ENCODE measurements at regions not wholly inside any gene's neighbourhood (a gene's known extent, or its start where the extent isn't known, plus 50 kb on each side); places are given as distances from the start of the nearest gene placed in this dataset.
"Not testable (repeated sequence)": the region's sequence is repeated elsewhere in the genome, so short reads cannot be mapped to it uniquely, and the experiment has no call there.

GRCh38 chr12:82300611-82301010 lies 57.6 kb downstream of the CCDC59 start:
- DNase-seq, result no peak

- DNase-seq, result no peak
These were observed 58.7 kb downstream of the CCDC59 start for GRCh38 chr12:82299319-82300025.

DNA sequence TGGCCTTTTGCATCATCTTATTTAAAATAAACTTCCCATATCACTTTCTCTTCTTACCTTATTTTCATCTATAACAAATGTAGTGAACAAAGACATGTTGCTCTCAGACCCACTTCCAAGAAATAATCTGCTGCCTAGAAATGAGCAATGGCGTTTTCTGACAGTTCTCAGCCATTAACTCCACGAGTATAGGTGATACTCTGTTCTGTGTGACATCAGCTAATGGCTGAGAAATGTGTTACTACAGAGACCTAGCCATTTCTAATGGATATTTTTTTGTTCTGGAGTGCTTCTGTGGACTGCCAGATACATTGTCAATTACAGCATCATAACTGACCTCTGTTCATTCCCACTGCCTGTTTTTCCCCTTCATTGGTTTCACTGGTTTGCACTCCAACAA lies 67.8 kb downstream of the CCDC59 start:
- no peak for DNase-seq

DNA sequence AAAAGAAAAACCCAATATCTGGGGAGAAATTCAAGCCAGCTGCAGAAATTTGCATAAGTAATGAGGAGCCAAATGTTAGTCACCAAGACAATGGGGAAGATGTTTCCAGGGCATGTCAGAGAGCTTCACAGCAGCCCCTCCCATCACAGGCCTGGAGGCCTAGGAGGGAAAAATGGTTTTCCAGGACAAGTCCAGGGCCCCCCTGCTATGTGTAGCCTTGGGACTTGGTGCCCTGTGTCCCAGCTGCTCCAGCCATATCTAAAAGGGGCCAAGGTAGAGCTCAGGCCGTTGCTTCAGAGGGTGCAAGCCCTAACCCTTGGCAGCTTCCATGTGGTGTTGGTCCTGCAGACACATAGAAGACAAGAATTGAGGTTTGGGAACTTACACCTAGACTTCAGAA lies 76.9 kb downstream of the CCDC59 start:
- not testable (repeated sequence) for DNase-seq

GRCh38 chr12:82279536-82280058 lies 78.6 kb downstream of the CCDC59 start:
- DNase-seq, result no peak

GRCh38 chr12:82277582-82277981 lies 80.6 kb downstream of the CCDC59 start:
- DNase-seq, result no peak

GRCh38 chr12:82242729-82243128 lies 115.5 kb downstream of the CCDC59 start:
- DNase-seq, result no peak

- DNase-seq, result no peak
These were observed 132.3 kb downstream of the CCDC59 start for GRCh38 chr12:82225871-82226270.

DNA sequence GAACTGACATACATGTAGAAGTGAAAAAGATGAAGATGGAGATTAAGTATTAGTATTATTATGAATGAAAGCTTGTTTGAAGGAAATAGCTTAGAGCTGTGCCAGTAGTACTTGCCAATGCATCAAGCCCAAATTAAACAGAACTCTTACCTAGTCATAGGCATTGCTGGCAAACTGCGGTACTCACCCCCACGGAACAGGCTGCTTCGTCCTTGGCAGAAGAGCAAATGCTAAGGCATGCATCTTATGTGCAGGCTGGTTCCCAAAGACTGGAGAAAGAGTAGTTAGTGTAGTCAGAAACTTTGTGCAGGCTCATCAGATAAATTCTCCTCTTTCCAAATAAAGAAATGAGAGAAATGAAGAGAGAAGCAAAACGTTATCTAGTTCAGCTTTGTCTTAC lies 134.8 kb downstream of the CCDC59 start:
- no peak for DNase-seq

DNA sequence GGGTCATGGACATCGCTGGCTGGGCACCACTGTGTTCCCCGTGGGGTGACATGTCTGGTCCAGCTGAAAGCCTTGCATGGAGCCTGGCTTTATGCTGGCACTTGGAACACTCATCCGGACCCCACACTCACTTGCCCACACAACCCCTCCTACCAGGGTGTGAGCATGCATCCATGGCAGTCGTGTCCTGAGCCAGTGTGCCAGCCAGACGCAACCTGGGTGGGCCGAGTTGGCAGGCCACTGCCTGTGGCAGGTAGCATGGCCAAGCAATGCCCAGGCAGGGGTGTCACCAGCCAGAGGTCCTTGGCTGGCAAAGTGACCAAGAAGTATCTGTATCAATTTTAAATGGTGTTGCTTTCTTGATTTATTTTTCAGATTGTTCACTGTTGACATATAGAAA lies 141.7 kb downstream of the CCDC59 start:
- DNase-seq, result no peak

GRCh38 chr12:82213761-82214160 lies 144.4 kb downstream of the CCDC59 start:
- DNase-seq, result no peak

DNA sequence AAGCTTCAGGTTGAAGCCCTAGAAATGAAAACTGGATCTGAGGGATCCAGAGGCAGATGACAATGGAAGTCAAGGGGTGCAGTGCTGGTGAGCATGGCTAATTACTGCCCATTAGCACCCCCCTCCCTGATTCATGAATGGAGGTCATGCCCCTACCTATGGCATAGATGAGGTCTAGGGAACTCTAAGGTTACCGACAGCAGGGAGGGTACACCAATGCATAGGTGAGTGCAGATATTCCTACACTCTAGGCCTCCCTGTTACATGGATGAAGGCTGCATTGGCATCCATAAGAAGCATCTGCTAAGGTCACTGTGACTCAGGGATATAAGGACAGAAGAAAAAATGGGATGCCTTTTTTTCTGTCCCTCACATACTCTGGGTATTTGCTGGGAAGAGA lies 147.3 kb downstream of the CCDC59 start:
- DNase-seq, result no peak

DNA sequence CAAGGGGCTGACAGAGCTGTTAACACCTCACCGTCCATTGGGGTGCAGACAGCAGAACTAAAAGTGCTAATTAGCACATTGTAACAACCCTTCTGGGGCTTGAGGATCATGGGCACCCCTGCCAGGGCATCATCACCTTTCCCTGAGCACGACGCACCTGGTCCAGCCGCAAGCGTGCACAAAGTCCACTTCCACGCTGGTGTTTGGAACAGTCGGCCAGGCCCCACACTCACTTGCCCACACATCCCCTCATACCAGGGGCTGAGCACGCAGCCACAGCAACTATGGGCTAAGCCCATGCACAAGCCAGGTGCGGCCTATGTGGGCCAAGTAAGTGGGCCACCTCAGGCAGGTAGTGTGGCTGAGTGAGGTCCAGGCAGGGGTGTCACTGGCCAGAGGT lies 148.7 kb downstream of the CCDC59 start:
- no peak for DNase-seq

DNA sequence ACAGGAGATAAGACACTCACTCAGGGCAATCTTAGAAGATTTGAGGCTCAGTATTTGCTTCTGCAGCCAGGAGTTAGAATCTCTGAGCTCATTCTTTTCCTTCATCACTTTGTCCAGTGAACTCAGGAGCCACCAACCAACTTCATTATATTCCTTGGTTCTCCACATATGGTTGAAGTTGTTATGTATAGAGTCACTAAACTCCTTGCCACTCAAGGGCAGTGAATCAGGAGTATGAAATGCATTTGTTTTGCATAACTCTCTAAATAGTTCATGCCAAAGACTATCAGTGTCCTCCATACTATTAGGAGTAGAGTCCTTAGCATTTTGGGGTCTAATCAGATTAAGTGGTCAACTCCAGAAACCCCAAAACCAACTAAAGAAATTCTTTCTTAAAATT lies 150.6 kb downstream of the CCDC59 start:
- no peak for DNase-seq

- no peak for DNase-seq
These were observed 155.1 kb downstream of the CCDC59 start for GRCh38 chr12:82203086-82203485.

GRCh38 chr12:82187595-82187994 lies 170.6 kb downstream of the CCDC59 start:
- DNase-seq, result no peak

DNA sequence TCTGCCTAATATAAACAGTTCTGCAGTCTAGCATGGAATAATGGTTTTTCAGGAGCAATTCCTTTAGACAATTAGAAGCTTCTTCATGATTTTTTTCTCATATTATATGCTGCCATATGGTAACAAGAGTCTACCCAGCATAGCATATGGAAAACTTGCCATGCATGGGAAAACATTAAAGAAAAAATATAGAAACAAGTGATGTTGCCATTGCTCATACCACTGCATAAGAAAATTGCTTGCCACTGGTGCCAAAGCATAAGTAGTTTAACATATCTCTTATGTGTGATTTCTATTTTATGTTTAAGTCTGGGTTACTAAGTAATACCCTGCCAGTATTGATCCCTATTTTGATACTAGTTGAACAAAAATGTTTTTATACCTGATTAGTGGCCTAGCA lies 171.2 kb downstream of the CCDC59 start:
- DNase-seq, result no peak

DNA sequence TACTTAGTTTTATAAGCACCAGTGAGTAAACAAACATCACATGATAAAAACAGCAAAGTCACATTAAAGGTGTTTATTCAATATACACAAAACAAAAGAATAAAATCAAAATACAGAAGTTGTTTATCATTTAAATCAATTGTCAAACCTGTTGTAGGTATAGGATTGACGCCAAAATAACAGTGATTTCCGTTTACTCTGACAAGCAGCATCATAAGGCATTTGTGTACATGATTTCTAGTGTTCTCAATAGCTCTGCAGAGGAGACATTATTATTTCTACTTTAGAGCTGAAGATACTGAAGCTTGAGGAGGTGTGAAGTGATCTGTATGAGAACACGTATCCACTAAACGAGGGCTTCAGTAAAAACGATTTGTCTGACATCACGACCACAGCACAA lies 171.9 kb downstream of the CCDC59 start:
- no peak for DNase-seq

DNA sequence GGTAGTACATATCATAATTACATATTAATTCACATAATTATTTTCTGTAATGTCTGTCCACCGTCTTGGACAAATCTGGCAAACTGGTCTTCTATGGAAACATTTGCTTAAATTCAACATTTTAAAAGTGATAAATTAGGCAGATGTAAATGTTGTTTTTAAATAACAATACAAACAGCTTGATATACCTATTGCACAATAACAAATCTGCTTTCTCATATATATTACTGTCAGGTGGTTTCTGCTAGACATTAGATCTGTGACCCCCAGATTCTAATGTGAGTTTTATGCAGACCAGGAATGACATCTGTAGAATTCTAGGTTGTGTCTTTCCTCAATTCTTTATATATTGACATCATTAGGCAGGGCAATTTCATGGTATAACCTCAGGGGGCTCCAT lies 173.3 kb downstream of the CCDC59 start:
- no peak for DNase-seq

- DNase-seq, result no peak
These were observed 175.5 kb downstream of the CCDC59 start for GRCh38 chr12:82182601-82183190.

DNA sequence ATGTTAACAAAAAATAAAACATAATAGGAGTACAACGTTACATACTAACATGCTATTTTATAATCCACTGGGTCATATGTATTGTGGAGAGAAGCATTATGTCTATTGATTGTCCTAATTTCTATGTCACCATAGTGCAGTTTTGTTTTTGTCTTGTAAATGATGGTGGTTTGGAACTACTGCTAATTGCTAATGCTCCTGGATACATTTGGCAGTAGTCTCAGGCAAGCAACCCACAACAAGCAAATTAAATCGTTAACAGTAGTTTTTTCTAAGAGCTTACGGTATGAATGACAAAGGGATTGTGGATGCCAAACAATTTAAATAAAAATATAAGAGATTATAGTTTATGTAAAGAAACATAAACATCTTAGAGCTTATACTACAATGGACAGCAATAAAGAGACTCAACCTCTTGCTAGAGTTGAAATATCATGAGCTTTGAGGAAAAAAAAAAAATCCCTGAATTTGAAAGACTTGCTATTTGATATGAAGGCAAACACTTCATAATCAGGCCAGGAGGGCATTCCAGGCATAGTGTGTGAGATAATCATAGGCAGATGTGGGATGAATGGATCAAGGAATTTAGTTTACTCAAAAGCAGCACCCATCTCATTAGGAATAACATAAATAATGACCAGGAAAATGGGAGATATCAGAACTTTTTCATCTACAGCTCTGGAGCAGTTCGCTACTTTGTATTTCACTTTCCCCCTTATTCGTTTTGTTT lies 181.3 kb downstream of the CCDC59 start:
- DNase-seq, result no peak

- DNase-seq, result peak; percentile 52
These were observed 182.2 kb downstream of the CCDC59 start for GRCh38 chr12:82176026-82176425.

DNA sequence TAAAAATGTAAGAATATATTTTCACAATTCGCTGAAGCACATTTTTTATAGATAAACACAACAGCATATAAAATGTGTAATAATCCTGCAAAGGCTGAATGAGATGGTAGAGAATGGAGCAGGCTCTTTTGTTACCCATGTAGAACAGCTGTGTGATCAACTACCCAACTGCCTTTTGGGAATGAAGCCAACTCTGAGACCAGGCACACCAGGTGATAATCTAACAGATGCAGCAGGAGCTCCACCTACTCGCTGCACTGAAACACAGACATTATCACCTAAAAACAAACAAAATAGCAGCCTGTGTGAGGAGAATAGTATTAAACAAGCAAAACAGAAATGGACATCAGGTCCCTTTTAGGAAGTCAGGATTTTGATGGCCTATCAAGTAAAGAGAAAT lies 183.3 kb downstream of the CCDC59 start:
- no peak for DNase-seq
